Activated B cell treated with CpG ODN at 0.5 μM for 24 hours (primary cell): ENCODE measurements at regions not wholly inside any gene's neighbourhood (a gene's known extent, or its start where the extent isn't known, plus 50 kb on each side); places are given as distances from the start of the nearest gene placed in this dataset.

Experiments used
- ATAC-seq: fragments of 200-7000 bp; cut with Tn5 transposase; one replicate; pipeline ENCODE4 v1.10.0; 2021; ENCODE audit warnings: low read depth, mild to moderate bottlenecking, moderate library complexity
- CTCF ChIA-PET: fragments of 350-600 bp; sonication (Branson Sonifier 250); formaldehyde crosslinking; loops from one replicate; lab custom pipeline; 2021; ENCODE audit warnings: antibody characterized with exemption; lab: Charles Lee
- POLR2A ChIA-PET: fragments of 350-600 bp; sonication (Branson Sonifier 250); formaldehyde crosslinking; loops from one replicate; lab custom pipeline; 2021; ENCODE audit warnings: antibody characterized with exemption; lab: Charles Lee
- DNase-seq: peaks from one replicate; pipeline ENCODE4 v3.0.0; 2022
- H3K27ac Mint-ChIP-seq: one replicate; pipeline ENCODE4 v1.8.0; 2020; ENCODE audit warnings: mixed read lengths
- H3K27me3 Mint-ChIP-seq: one replicate; pipeline ENCODE4 v1.8.0; 2021; ENCODE audit warnings: mixed read lengths
- H3K36me3 Mint-ChIP-seq: one replicate; pipeline ENCODE4 v1.8.0; 2021; ENCODE audit warnings: low read depth, mixed read lengths
- H3K4me1 Mint-ChIP-seq: one replicate; pipeline ENCODE4 v1.8.0; 2021; ENCODE audit warnings: mixed read lengths
- H3K4me3 Mint-ChIP-seq: one replicate; pipeline ENCODE4 v1.8.0; 2020; ENCODE audit warnings: mild to moderate bottlenecking, mixed read lengths
- H3K9me3 Mint-ChIP-seq: one replicate; pipeline ENCODE4 v1.8.0; 2020; ENCODE audit warnings: mixed read lengths
- CTCF ChIP-seq: fragments of 200-600 bp; IDR thresholded peaks from one replicate; pipeline ENCODE4 v1.8.0; 2022; ENCODE audit warnings: antibody characterized with exemption, mild to moderate bottlenecking
- intact Hi-C: fragments of 100-400 bp; cut with micrococcal nuclease; formaldehyde crosslinking; loops from one replicate; pipeline ENCODE4 v1.15.1; 2024

DNA sequence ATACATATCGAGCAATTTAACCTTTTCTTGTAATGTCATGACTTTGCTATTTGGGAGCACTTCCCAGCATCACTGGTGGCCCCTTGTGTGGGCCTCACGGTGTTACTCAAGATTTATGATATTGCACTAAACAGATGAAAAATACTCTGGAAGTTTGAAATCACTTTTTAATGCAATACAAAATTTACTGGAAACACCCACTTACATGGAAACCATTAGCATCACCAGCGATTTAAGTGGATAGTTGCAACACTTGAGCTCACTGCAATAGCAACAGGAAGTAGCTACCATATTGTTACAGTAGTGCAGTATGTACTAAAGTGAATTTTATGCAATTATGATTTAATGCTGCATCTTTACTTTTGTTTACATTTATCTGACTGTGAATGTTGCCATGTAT, 184.4 kb downstream of the MDFIC start:
- ATAC-seq: no peak
- H3K9me3 Mint-ChIP-seq: no peaks in the 10 kb centered on the region
- no peaks in the 10 kb centered on the region for H3K4me1 Mint-ChIP-seq
- H3K27ac Mint-ChIP-seq: no peak overlapping the region
- ChIA-PET CTCF (no interaction called here), POLR2A (no interaction called here)
- no peak for DNase-seq
- intact Hi-C loops: no loop called here
- H3K36me3 Mint-ChIP-seq: no peaks in the 10 kb centered on the region
- H3K4me3 Mint-ChIP-seq: no peak overlapping the region
- TF ChIP-seq CTCF: no peak
- H3K27me3 Mint-ChIP-seq: no peaks in the 10 kb centered on the region

DNA sequence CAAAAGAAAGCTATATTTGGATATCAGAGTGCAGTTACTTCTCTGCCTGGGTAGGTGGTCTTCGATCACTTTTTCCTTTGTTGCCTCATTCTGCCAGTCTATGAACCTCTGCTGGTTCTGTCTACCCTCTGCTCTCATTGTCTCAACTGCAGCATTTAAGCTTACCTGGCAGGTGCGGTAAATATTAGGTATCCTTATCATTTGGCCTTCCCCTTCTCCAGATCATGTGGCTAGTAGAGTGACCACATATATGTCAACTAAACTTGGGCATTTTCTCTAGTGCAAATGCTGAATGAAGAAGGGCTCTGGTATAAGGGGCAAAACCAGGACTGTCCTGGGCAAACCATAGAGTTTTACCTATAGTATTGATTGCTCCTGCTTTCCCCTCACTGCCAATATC, 180.8 kb downstream of the MDFIC start:
- H3K4me1 Mint-ChIP-seq: no peaks in the 10 kb centered on the region
- H3K36me3 Mint-ChIP-seq: no peaks in the 10 kb centered on the region
- H3K27me3 Mint-ChIP-seq: no peaks in the 10 kb centered on the region
- no peak for TF ChIP-seq CTCF
- H3K27ac Mint-ChIP-seq: no peak overlapping the region
- POLR2A ChIA-PET: no interaction called here
- no peaks in the 10 kb centered on the region for H3K9me3 Mint-ChIP-seq
- CTCF ChIA-PET: no interaction called here
- DNase-seq (no peak), ATAC-seq (no peak)
- H3K4me3 Mint-ChIP-seq: no peak overlapping the region
- intact Hi-C loops: no loop called here

- ATAC-seq (no peak), DNase-seq (no peak)
- H3K4me3 Mint-ChIP-seq: no peak overlapping the region
- CTCF ChIA-PET: no interaction called here
- POLR2A ChIA-PET: no interaction called here
- TF ChIP-seq CTCF: no peak
- no peaks in the 10 kb centered on the region for H3K27me3 Mint-ChIP-seq
- H3K36me3 Mint-ChIP-seq: no peaks in the 10 kb centered on the region
- H3K27ac Mint-ChIP-seq: no peak overlapping the region
- H3K9me3 Mint-ChIP-seq: no peaks in the 10 kb centered on the region
- intact Hi-C loops: no loop called here
- H3K4me1 Mint-ChIP-seq: peaks cover 4% of the 10 kb centered on the region
These were observed 179.3 kb downstream of the MDFIC start for GRCh38 chr7:115101199-115101598.

DNA sequence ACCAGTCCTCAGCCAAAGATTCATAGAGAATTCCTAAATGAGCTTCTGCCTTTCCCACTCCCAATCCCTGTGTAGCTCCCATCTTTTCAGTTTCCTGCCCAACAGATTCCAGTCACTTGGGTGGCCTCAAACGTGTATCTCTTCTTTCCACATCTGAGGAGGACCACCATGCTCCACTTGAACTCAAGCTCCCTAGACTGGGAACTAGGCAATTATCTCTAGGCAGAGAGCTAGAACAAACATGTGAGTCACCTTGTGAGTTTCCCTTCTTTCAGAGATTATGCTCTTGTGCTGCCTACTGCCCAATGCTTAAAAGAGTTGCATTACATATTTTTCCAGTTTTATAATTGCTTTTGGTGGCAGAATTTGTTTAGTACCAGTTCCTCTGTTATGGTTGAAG, 178.0 kb downstream of the MDFIC start:
- H3K36me3 Mint-ChIP-seq: no peaks in the 10 kb centered on the region
- no peaks in the 10 kb centered on the region for H3K9me3 Mint-ChIP-seq
- H3K27ac Mint-ChIP-seq: no peak overlapping the region
- H3K4me3 Mint-ChIP-seq: no peak overlapping the region
- ATAC-seq (no peak), DNase-seq (no peak)
- CTCF ChIA-PET: no interaction called here
- intact Hi-C loops: no loop called here
- POLR2A ChIA-PET: no interaction called here
- peaks cover 4% of the 10 kb centered on the region for H3K4me1 Mint-ChIP-seq
- TF ChIP-seq CTCF: no peak
- no peaks in the 10 kb centered on the region for H3K27me3 Mint-ChIP-seq

- Mint-ChIP-seq H3K4me3 (no peak overlapping the region), H3K27ac (no peak overlapping the region), H3K4me1 (peaks cover 4% of the 10 kb centered on the region), H3K36me3 (no peaks in the 10 kb centered on the region), H3K9me3 (no peaks in the 10 kb centered on the region), H3K27me3 (no peaks in the 10 kb centered on the region)
- TF ChIP-seq CTCF: no peak
- ChIA-PET POLR2A (no interaction called here), CTCF (no interaction called here)
- intact Hi-C loops: no loop called here
- ATAC-seq: no peak
- DNase-seq: no peak
These were observed 175.3 kb downstream of the MDFIC start for GRCh38 chr7:115097175-115097671.
